ENCODE measurements at regions not wholly inside any gene's neighbourhood (a gene's known extent, or its start where the extent isn't known, plus 50 kb on each side); places are given as distances from the start of the nearest gene placed in this dataset.

GRCh38 chr5:6321078-6321477 lies 57.3 kb downstream of the MED10 start:
- H3K27me3 ChIP-seq (ENCODE audit: insufficient read depth, low read length, poor library complexity), result no peaks in the 10 kb centered on the region
- H3K23ac ChIP-seq (ENCODE audit: low read length), result no peak overlapping the region
- no peak overlapping the region for H2AK5ac ChIP-seq (ENCODE audit: low read length)
- H3K79me1 ChIP-seq (ENCODE audit: low read length), result no peaks in the 10 kb centered on the region
- no CpG with 5 or more reads among the region's 1 CpG for WGBS (ENCODE audit: extremely low coverage, insufficient coverage, low lambda C conversion rate)
- no peak overlapping the region for H3K18ac ChIP-seq (ENCODE audit: low read length)
- H2BK15ac ChIP-seq (replicated peaks; ENCODE audit: low read depth), result no peak overlapping the region
- no peaks in the 10 kb centered on the region for H3K36me3 ChIP-seq (ENCODE audit: control insufficient read depth, insufficient read depth, low read length)
- no peak overlapping the region for H3K27ac ChIP-seq (ENCODE audit: low read depth, low read length)
- H3K4me1 ChIP-seq (ENCODE audit: control insufficient read depth, low read depth, low read length), result no peaks in the 10 kb centered on the region
- no peaks in the 10 kb centered on the region for H3K79me2 ChIP-seq (ENCODE audit: control insufficient read depth, insufficient read depth, low read length)
- H2BK5ac ChIP-seq (ENCODE audit: low read length), result no peak overlapping the region
- no peak overlapping the region for H3K56ac ChIP-seq (ENCODE audit: low read length)
- H4K5ac ChIP-seq (ENCODE audit: low read length), result no peak overlapping the region
- no peak overlapping the region for H3K4me3 ChIP-seq (ENCODE audit: low read length)
- no peak overlapping the region for H4K8ac ChIP-seq (ENCODE audit: low read depth, low read length)
- H3K4me2 ChIP-seq (ENCODE audit: low read length), result no peak overlapping the region
- H3K4ac ChIP-seq (ENCODE audit: low read depth, low read length), result no peak overlapping the region
- no peak for DNase-seq
- H2BK120ac ChIP-seq (ENCODE audit: low read depth, low read length), result no peak overlapping the region
- no peak overlapping the region for H3K9ac ChIP-seq (ENCODE audit: low read length)

- Histone ChIP-seq H3K18ac (ENCODE audit: low read length) (no peak overlapping the region), H3K4me1 (ENCODE audit: control insufficient read depth, low read depth, low read length) (no peaks in the 10 kb centered on the region), H4K5ac (ENCODE audit: low read length) (no peak overlapping the region), H3K36me3 (ENCODE audit: control insufficient read depth, insufficient read depth, low read length) (no peaks in the 10 kb centered on the region), H3K27me3 (ENCODE audit: insufficient read depth, low read length, poor library complexity) (no peaks in the 10 kb centered on the region), H3K9ac (ENCODE audit: low read length) (no peak overlapping the region), H3K23ac (ENCODE audit: low read length) (no peak overlapping the region), H4K8ac (ENCODE audit: low read depth, low read length) (no peak overlapping the region), H2BK5ac (ENCODE audit: low read length) (no peak overlapping the region), H3K79me1 (ENCODE audit: low read length) (no peaks in the 10 kb centered on the region), H3K79me2 (ENCODE audit: control insufficient read depth, insufficient read depth, low read length) (no peaks in the 10 kb centered on the region), H2BK15ac (replicated peaks; ENCODE audit: low read depth) (no peak overlapping the region), H2AK5ac (ENCODE audit: low read length) (no peak overlapping the region), H3K56ac (ENCODE audit: low read length) (no peak overlapping the region), H3K27ac (ENCODE audit: low read depth, low read length) (no peak overlapping the region), H3K4me2 (ENCODE audit: low read length) (no peak overlapping the region), H2BK120ac (ENCODE audit: low read depth, low read length) (no peak overlapping the region), H3K4ac (ENCODE audit: low read depth, low read length) (no peak overlapping the region), H3K4me3 (ENCODE audit: low read length) (no peak overlapping the region)
- no CpG with 5 or more reads among the region's 8 CpGs for WGBS (ENCODE audit: extremely low coverage, insufficient coverage, low lambda C conversion rate)
- DNase-seq, result no peak
These were observed 59.2 kb downstream of the MED10 start for GRCh38 chr5:6319116-6319515.

- Histone ChIP-seq H2BK120ac (ENCODE audit: low read depth, low read length) (no peak overlapping the region), H3K36me3 (ENCODE audit: control insufficient read depth, insufficient read depth, low read length) (no peaks in the 10 kb centered on the region), H3K27ac (ENCODE audit: low read depth, low read length) (no peak overlapping the region), H4K5ac (ENCODE audit: low read length) (no peak overlapping the region), H2BK5ac (ENCODE audit: low read length) (no peak overlapping the region), H3K4me2 (ENCODE audit: low read length) (no peak overlapping the region), H3K4me3 (ENCODE audit: low read length) (no peak overlapping the region), H3K79me2 (ENCODE audit: control insufficient read depth, insufficient read depth, low read length) (no peaks in the 10 kb centered on the region), H3K56ac (ENCODE audit: low read length) (no peak overlapping the region), H3K27me3 (ENCODE audit: insufficient read depth, low read length, poor library complexity) (no peaks in the 10 kb centered on the region), H3K4me1 (ENCODE audit: control insufficient read depth, low read depth, low read length) (no peaks in the 10 kb centered on the region), H2AK5ac (ENCODE audit: low read length) (no peak overlapping the region), H4K8ac (ENCODE audit: low read depth, low read length) (no peak overlapping the region), H3K4ac (ENCODE audit: low read depth, low read length) (no peak overlapping the region), H3K9ac (ENCODE audit: low read length) (no peak overlapping the region), H2BK15ac (replicated peaks; ENCODE audit: low read depth) (no peak overlapping the region), H3K23ac (ENCODE audit: low read length) (no peak overlapping the region), H3K79me1 (ENCODE audit: low read length) (no peaks in the 10 kb centered on the region), H3K18ac (ENCODE audit: low read length) (no peak overlapping the region)
- WGBS (ENCODE audit: extremely low coverage, insufficient coverage, low lambda C conversion rate), result no CpG with 5 or more reads among the region's 4 CpGs
- no peak for DNase-seq
These were observed 61.1 kb downstream of the MED10 start for GRCh38 chr5:6317116-6317798.

GRCh38 chr5:6315580-6315979 lies 62.8 kb downstream of the MED10 start:
- H4K8ac ChIP-seq (ENCODE audit: low read depth, low read length), result no peak overlapping the region
- H3K4ac ChIP-seq (ENCODE audit: low read depth, low read length), result no peak overlapping the region
- H4K5ac ChIP-seq (ENCODE audit: low read length), result no peak overlapping the region
- WGBS (ENCODE audit: extremely low coverage, insufficient coverage, low lambda C conversion rate), result no CpG with 5 or more reads among the region's 7 CpGs
- no peak for DNase-seq
- H2BK15ac ChIP-seq (replicated peaks; ENCODE audit: low read depth), result no peak overlapping the region
- no peak overlapping the region for H3K56ac ChIP-seq (ENCODE audit: low read length)
- H3K4me3 ChIP-seq (ENCODE audit: low read length), result no peak overlapping the region
- H3K36me3 ChIP-seq (ENCODE audit: control insufficient read depth, insufficient read depth, low read length), result no peaks in the 10 kb centered on the region
- no peaks in the 10 kb centered on the region for H3K4me1 ChIP-seq (ENCODE audit: control insufficient read depth, low read depth, low read length)
- no peak overlapping the region for H3K27ac ChIP-seq (ENCODE audit: low read depth, low read length)
- no peak overlapping the region for H2AK5ac ChIP-seq (ENCODE audit: low read length)
- H2BK5ac ChIP-seq (ENCODE audit: low read length), result no peak overlapping the region
- H3K27me3 ChIP-seq (ENCODE audit: insufficient read depth, low read length, poor library complexity), result no peaks in the 10 kb centered on the region
- H3K79me1 ChIP-seq (ENCODE audit: low read length), result no peaks in the 10 kb centered on the region
- no peak overlapping the region for H3K18ac ChIP-seq (ENCODE audit: low read length)
- H3K9ac ChIP-seq (ENCODE audit: low read length), result no peak overlapping the region
- no peak overlapping the region for H3K4me2 ChIP-seq (ENCODE audit: low read length)
- H3K23ac ChIP-seq (ENCODE audit: low read length), result no peak overlapping the region
- H2BK120ac ChIP-seq (ENCODE audit: low read depth, low read length), result no peak overlapping the region
- no peaks in the 10 kb centered on the region for H3K79me2 ChIP-seq (ENCODE audit: control insufficient read depth, insufficient read depth, low read length)

GRCh38 chr5:6311568-6312501 lies 66.5 kb downstream of the MED10 start:
- Histone ChIP-seq H3K4ac (ENCODE audit: low read depth, low read length) (no peak overlapping the region), H3K23ac (ENCODE audit: low read length) (no peak overlapping the region), H2BK5ac (ENCODE audit: low read length) (no peak overlapping the region), H2BK15ac (replicated peaks; ENCODE audit: low read depth) (no peak overlapping the region), H4K5ac (ENCODE audit: low read length) (no peak overlapping the region), H3K56ac (ENCODE audit: low read length) (no peak overlapping the region), H3K27ac (ENCODE audit: low read depth, low read length) (no peak overlapping the region), H3K27me3 (ENCODE audit: insufficient read depth, low read length, poor library complexity) (no peaks in the 10 kb centered on the region), H4K8ac (ENCODE audit: low read depth, low read length) (no peak overlapping the region), H3K36me3 (ENCODE audit: control insufficient read depth, insufficient read depth, low read length) (no peaks in the 10 kb centered on the region), H2BK120ac (ENCODE audit: low read depth, low read length) (no peak overlapping the region), H3K4me3 (ENCODE audit: low read length) (no peak overlapping the region), H3K4me1 (ENCODE audit: control insufficient read depth, low read depth, low read length) (no peaks in the 10 kb centered on the region), H3K79me2 (ENCODE audit: control insufficient read depth, insufficient read depth, low read length) (no peaks in the 10 kb centered on the region), H3K79me1 (ENCODE audit: low read length) (no peaks in the 10 kb centered on the region), H3K9ac (ENCODE audit: low read length) (no peak overlapping the region), H3K18ac (ENCODE audit: low read length) (no peak overlapping the region), H2AK5ac (ENCODE audit: low read length) (no peak overlapping the region), H3K4me2 (ENCODE audit: low read length) (no peak overlapping the region)
- no peak for DNase-seq
- no CpG with 5 or more reads among the region's 11 CpGs for WGBS (ENCODE audit: extremely low coverage, insufficient coverage, low lambda C conversion rate)

Measured in mesendoderm (in vitro differentiated cells).